HG03045 (cell line): ENCODE measurements at regions not wholly inside any gene's neighbourhood (a gene's known extent, or its start where the extent isn't known, plus 50 kb on each side); places are given as distances from the start of the nearest gene placed in this dataset.
"Not testable (repeated sequence)": the region's sequence is repeated elsewhere in the genome, so short reads cannot be mapped to it uniquely, and the experiment has no call there.

ENCODE experiments used
- ATAC-seq: cut with Tn5 transposase; IDR thresholded peaks from one replicate; pipeline ENCODE4 v1.9.1; 2021; ENCODE audit warnings: mild to moderate bottlenecking, moderate library complexity; ENCODE audit not compliant: unreplicated experiment

- ATAC-seq: no peak
Measured at GRCh38 chr13:31385540-31385939, 185.8 kb downstream of the B3GLCT start.

GRCh38 chr13:31394506-31394905, 194.7 kb downstream of the B3GLCT start:
- ATAC-seq: no peak

- ATAC-seq: no peak
Measured at GRCh38 chr13:31395090-31395489, 195.3 kb downstream of the B3GLCT start.

- ATAC-seq: no peak
Measured at GRCh38 chr13:31399690-31400089, 199.9 kb downstream of the B3GLCT start.

- ATAC-seq: not testable (repeated sequence)
Measured at GRCh38 chr13:31403711-31404110, 203.9 kb downstream of the B3GLCT start.

- ATAC-seq: no peak
Measured at GRCh38 chr13:31408927-31409326, 209.2 kb downstream of the B3GLCT start.

GRCh38 chr13:31409678-31410356, 210.0 kb downstream of the B3GLCT start:
- ATAC-seq: no peak

- no peak for ATAC-seq
Measured at GRCh38 chr13:31413516-31413915, 213.7 kb downstream of the B3GLCT start.

- no peak for ATAC-seq
Measured at GRCh38 chr13:31416066-31416465, 216.3 kb downstream of the B3GLCT start.

- no peak for ATAC-seq
Measured at GRCh38 chr13:31418186-31418585, 218.4 kb downstream of the B3GLCT start.

GRCh38 chr13:31421756-31422155, 222.0 kb downstream of the B3GLCT start:
- no peak for ATAC-seq

- peak; percentile 93 for ATAC-seq
Measured at GRCh38 chr13:31424130-31424729, 224.5 kb downstream of the B3GLCT start.

GRCh38 chr13:31426395-31426794, 226.6 kb downstream of the B3GLCT start:
- no peak for ATAC-seq

- ATAC-seq: no peak
Measured at GRCh38 chr13:31427151-31428100, 227.7 kb downstream of the B3GLCT start.

- peak; percentile 59 for ATAC-seq
Measured at GRCh38 chr13:31431722-31432137, 232.0 kb downstream of the B3GLCT start.

GRCh38 chr13:31433207-31433606, 233.4 kb downstream of the B3GLCT start:
- ATAC-seq: no peak

- ATAC-seq: no peak
Measured at GRCh38 chr13:31433746-31434145, 234.0 kb downstream of the B3GLCT start.

GRCh38 chr13:31434613-31435012, 234.8 kb downstream of the B3GLCT start:
- no peak for ATAC-seq

GRCh38 chr13:31435536-31435935, 235.8 kb downstream of the B3GLCT start:
- ATAC-seq: no peak

GRCh38 chr13:31436478-31436877, 236.7 kb downstream of the B3GLCT start:
- no peak for ATAC-seq

GRCh38 chr13:31437975-31438374, 238.2 kb downstream of the B3GLCT start:
- no peak for ATAC-seq

- ATAC-seq: no peak
Measured at GRCh38 chr13:31440132-31440531, 240.4 kb downstream of the B3GLCT start.
